Fibroblast of pulmonary artery (primary cell): ENCODE measurements at regions not wholly inside any gene's neighbourhood (a gene's known extent, or its start where the extent isn't known, plus 50 kb on each side); places are given as distances from the start of the nearest gene placed in this dataset.

Experiments
- DNase-seq: peaks from one replicate; pipeline ENCODE4 v3.0.0-alpha.2; 2010; ENCODE audit warnings: low read depth
- H3K4me3 ChIP-seq: replicated peaks from 2 replicates; pipeline ENCODE4 v1.5.1; 2011; ENCODE audit warnings: low read depth, mild to moderate bottlenecking, control low read depth, low read length, moderate library complexity
- CTCF ChIP-seq: IDR thresholded peaks from 2 replicates; pipeline ENCODE4 v1.5.1; 2011; ENCODE audit warnings: mild to moderate bottlenecking, control low read depth, low read length, inconsistent platforms; ENCODE audit errors: missing control alignments

DNA sequence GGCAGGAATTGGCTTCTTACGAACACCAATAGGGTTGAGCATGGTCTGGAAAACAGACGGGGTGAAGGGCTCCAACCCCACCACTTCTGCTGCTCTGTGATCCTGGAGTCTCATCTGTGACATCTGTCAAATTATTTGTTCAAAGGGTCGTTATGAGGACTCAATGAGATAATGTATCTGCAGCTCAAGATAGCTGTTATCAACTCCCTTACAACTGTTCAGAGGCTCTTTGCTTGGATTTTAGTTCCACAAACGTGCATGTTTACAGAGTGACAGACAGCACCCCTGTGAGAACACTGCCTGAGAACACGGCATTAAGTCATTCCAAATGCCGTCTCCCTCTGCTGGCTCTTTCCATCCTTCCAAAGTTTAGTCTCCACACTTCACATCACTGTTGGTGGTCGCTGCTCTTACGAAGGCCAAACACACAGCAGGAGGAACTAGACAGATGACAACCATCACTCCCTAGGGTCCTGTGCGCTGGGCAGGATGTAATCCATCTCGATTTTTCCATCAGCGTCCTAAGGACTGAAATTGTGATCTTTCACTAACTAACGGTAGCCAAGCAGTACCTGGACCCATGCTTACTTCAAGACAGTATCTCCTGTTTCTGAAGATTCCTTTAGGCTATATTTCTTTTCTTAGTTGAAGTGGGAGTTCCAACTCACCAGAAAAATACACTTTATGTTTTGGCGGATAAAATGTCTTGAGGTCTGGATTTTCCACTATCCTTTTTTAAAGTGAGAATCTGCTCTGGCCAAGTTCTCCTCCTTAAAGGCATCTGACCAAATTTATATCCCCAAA, 220.3 kb downstream of the ANAPC1 start:
- H3K4me3 ChIP-seq = no peak overlapping the region
- peak; percentile 39 for TF ChIP-seq CTCF
- peak; percentile 47 for DNase-seq

- no peak overlapping the region for H3K4me3 ChIP-seq
- no peak for TF ChIP-seq CTCF
- no peak for DNase-seq
Observed at GRCh38 chr2:111664275-111664850, 219.6 kb downstream of the ANAPC1 start.

DNA sequence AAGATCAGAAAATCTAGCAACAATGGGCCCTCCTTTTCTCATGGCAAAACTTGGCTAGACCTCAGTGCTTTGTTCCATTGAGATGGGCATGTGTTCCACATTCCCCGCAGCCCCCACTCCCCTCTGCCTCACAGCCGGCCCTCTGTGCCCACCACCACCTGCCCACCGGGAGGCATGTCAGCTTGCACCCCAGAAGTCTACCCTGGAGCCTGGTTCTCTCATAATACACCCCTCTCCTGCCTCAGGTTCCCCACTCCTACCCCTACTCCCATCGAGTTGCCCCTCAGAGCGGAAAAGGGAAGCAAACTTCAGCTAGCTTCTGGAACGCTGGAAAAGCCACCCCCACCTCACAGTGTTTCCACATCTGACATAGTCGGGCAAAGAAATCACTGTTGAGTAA, 219.0 kb downstream of the ANAPC1 start:
- no peak for TF ChIP-seq CTCF
- H3K4me3 ChIP-seq = no peak overlapping the region
- no peak for DNase-seq

- H3K4me3 ChIP-seq = no peak overlapping the region
- no peak for TF ChIP-seq CTCF
- no peak for DNase-seq
Observed at GRCh38 chr2:111665551-111666116, 218.4 kb downstream of the ANAPC1 start.

- TF ChIP-seq CTCF = no peak
- DNase-seq = no peak
- H3K4me3 ChIP-seq = no peak overlapping the region
Observed at GRCh38 chr2:111666160-111666559, 217.8 kb downstream of the ANAPC1 start.

DNA sequence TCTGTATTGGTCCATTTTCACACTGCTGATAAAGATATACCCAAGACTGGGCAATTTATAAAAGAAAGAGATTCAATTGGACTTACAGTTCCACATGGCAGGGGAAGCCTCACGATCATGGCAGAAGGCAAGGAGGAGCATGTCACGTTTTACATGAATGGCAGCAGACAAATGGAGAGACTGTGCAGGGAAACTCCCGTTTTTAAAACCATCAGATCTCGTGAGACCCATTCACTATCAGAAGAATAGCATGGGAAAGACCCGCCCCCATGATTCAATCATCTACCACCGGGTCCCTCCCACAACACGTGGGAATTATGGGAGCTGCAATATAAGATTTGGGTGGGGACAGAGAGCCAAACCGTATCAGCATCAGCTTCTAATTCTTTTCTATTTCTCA, 217.0 kb downstream of the ANAPC1 start:
- TF ChIP-seq CTCF = no peak
- DNase-seq = no peak
- no peak overlapping the region for H3K4me3 ChIP-seq
